ENCODE measurements at regions not wholly inside any gene's neighbourhood (a gene's known extent, or its start where the extent isn't known, plus 50 kb on each side); places are given as distances from the start of the nearest gene placed in this dataset.

- H3K27me3 ChIP-seq: no peaks in the 10 kb centered on the region
- no peak overlapping the region for H3K4me3 ChIP-seq
- DNase-seq (no peak), ATAC-seq (no peak)
- intact Hi-C loops (cut with DNase I): no loop called here
- no peaks in the 10 kb centered on the region for H3K4me1 ChIP-seq
- no peaks in the 10 kb centered on the region for H3K9me3 ChIP-seq
- TF ChIP-seq CTCF (IDR thresholded peaks at IDR 0.05): no peak
- no peaks in the 10 kb centered on the region for H3K36me3 ChIP-seq
- no peak overlapping the region for H3K27ac ChIP-seq
These were observed 331.8 kb downstream of the AASDHPPT start for GRCh38 chr11:106409222-106409621.

GRCh38 chr11:106409671-106410070 lies 332.2 kb downstream of the AASDHPPT start:
- no peaks in the 10 kb centered on the region for H3K4me1 ChIP-seq
- TF ChIP-seq CTCF (IDR thresholded peaks at IDR 0.05): no peak
- H3K9me3 ChIP-seq: no peaks in the 10 kb centered on the region
- intact Hi-C loops (cut with DNase I): no loop called here
- H3K27me3 ChIP-seq: no peaks in the 10 kb centered on the region
- H3K27ac ChIP-seq: no peak overlapping the region
- H3K36me3 ChIP-seq: no peaks in the 10 kb centered on the region
- H3K4me3 ChIP-seq: no peak overlapping the region
- DNase-seq: no peak
- ATAC-seq: no peak
- 83% methylated on average over 2 of the region's 2 CpGs for WGBS, 2 donors

GRCh38 chr11:106410902-106411301 lies 333.4 kb downstream of the AASDHPPT start:
- no peaks in the 10 kb centered on the region for H3K9me3 ChIP-seq
- DNase-seq (no peak), ATAC-seq (no peak)
- H3K27ac ChIP-seq: no peak overlapping the region
- 89 to 92% methylated on average over 1 of the region's 1 CpG for WGBS, 2 donors
- no peaks in the 10 kb centered on the region for H3K36me3 ChIP-seq
- no peak for TF ChIP-seq CTCF (IDR thresholded peaks at IDR 0.05)
- H3K27me3 ChIP-seq: no peaks in the 10 kb centered on the region
- no peaks in the 10 kb centered on the region for H3K4me1 ChIP-seq
- intact Hi-C loops (cut with DNase I): no loop called here
- H3K4me3 ChIP-seq: no peak overlapping the region

GRCh38 chr11:106413222-106413621 lies 335.8 kb downstream of the AASDHPPT start:
- no peak for TF ChIP-seq CTCF (IDR thresholded peaks at IDR 0.05)
- no peak for DNase-seq
- Histone ChIP-seq H3K27ac (no peak overlapping the region), H3K36me3 (no peaks in the 10 kb centered on the region), H3K4me3 (no peak overlapping the region), H3K4me1 (no peaks in the 10 kb centered on the region), H3K9me3 (no peaks in the 10 kb centered on the region), H3K27me3 (no peaks in the 10 kb centered on the region)
- 87 to 91% methylated on average over 1 of the region's 1 CpG for WGBS, 2 donors
- no peak for ATAC-seq
- intact Hi-C loops (cut with DNase I): no loop called here

GRCh38 chr11:106415510-106415909 lies 338.0 kb downstream of the AASDHPPT start:
- DNase-seq (no peak), ATAC-seq (no peak)
- Histone ChIP-seq H3K4me3 (no peak overlapping the region), H3K36me3 (no peaks in the 10 kb centered on the region), H3K9me3 (no peaks in the 10 kb centered on the region), H3K27ac (no peak overlapping the region), H3K4me1 (no peaks in the 10 kb centered on the region), H3K27me3 (no peaks in the 10 kb centered on the region)
- intact Hi-C loops (cut with DNase I): no loop called here
- TF ChIP-seq CTCF (IDR thresholded peaks at IDR 0.05): no peak
- 68 to 73% methylated on average over 5 of the region's 5 CpGs for WGBS, 2 donors
